ENCODE measurements at regions not wholly inside any gene's neighbourhood (a gene's known extent, or its start where the extent isn't known, plus 50 kb on each side); places are given as distances from the start of the nearest gene placed in this dataset.

GRCh38 chr19:27694361-27695055 is 1518.4 kb downstream of the UQCRFS1 start:
- DNase-seq (ENCODE audit: low read depth): no peak

- no peak for DNase-seq (ENCODE audit: low read depth)
These were observed 1521.0 kb downstream of the UQCRFS1 start for GRCh38 chr19:27691991-27692390.

GRCh38 chr19:27689734-27690241 is 1523.2 kb downstream of the UQCRFS1 start:
- no peak for DNase-seq (ENCODE audit: low read depth)

GRCh38 chr19:27684293-27684692 is 1528.7 kb downstream of the UQCRFS1 start:
- DNase-seq (ENCODE audit: low read depth): no peak

GRCh38 chr19:27681972-27682371 is 1531.0 kb downstream of the UQCRFS1 start:
- DNase-seq (ENCODE audit: low read depth): no peak

GRCh38 chr19:27679905-27680304 is 1533.0 kb downstream of the UQCRFS1 start:
- DNase-seq (ENCODE audit: low read depth): no peak

GRCh38 chr19:27679399-27679798 is 1533.6 kb downstream of the UQCRFS1 start:
- DNase-seq (ENCODE audit: low read depth): no peak

- no peak for DNase-seq (ENCODE audit: low read depth)
These were observed 1536.1 kb downstream of the UQCRFS1 start for GRCh38 chr19:27676877-27677276.

GRCh38 chr19:27676334-27676733 is 1536.6 kb downstream of the UQCRFS1 start:
- no peak for DNase-seq (ENCODE audit: low read depth)

- DNase-seq (ENCODE audit: low read depth): no peak
These were observed 1537.2 kb downstream of the UQCRFS1 start for GRCh38 chr19:27675771-27676170.

GRCh38 chr19:27674701-27675100 is 1538.2 kb downstream of the UQCRFS1 start:
- no peak for DNase-seq (ENCODE audit: low read depth)

GRCh38 chr19:27673986-27674385 is 1539.0 kb downstream of the UQCRFS1 start:
- DNase-seq (ENCODE audit: low read depth): no peak

GRCh38 chr19:27672309-27673047 is 1540.5 kb downstream of the UQCRFS1 start:
- DNase-seq (ENCODE audit: low read depth): no peak

GRCh38 chr19:27671876-27672275 is 1541.1 kb downstream of the UQCRFS1 start:
- DNase-seq (ENCODE audit: low read depth): no peak

- no peak for DNase-seq (ENCODE audit: low read depth)
These were observed 1552.5 kb downstream of the UQCRFS1 start for GRCh38 chr19:27660428-27660827.

GRCh38 chr19:27657271-27658051 is 1555.5 kb downstream of the UQCRFS1 start:
- no peak for DNase-seq (ENCODE audit: low read depth)

- DNase-seq (ENCODE audit: low read depth): no peak
These were observed 1558.5 kb downstream of the UQCRFS1 start for GRCh38 chr19:27654266-27654990.

- no peak for DNase-seq (ENCODE audit: low read depth)
These were observed 1560.2 kb downstream of the UQCRFS1 start for GRCh38 chr19:27652796-27653195.

- DNase-seq (ENCODE audit: low read depth): no peak
These were observed 1560.7 kb downstream of the UQCRFS1 start for GRCh38 chr19:27652281-27652680.

GRCh38 chr19:27647423-27647822 is 1565.5 kb downstream of the UQCRFS1 start:
- no peak for DNase-seq (ENCODE audit: low read depth)

- DNase-seq (ENCODE audit: low read depth): no peak
These were observed 1577.5 kb downstream of the UQCRFS1 start for GRCh38 chr19:27635401-27635800.

GRCh38 chr19:27618006-27618405 is 1594.9 kb downstream of the UQCRFS1 start:
- DNase-seq (ENCODE audit: low read depth): no peak
